ENCODE measurements at regions not wholly inside any gene's neighbourhood (a gene's known extent, or its start where the extent isn't known, plus 50 kb on each side); places are given as distances from the start of the nearest gene placed in this dataset.
A peak's percentile ranks its signal among the peaks of the same experiment; 100 is the strongest.

- DNase-seq (no peak), FAIRE-seq (no peak), ATAC-seq (no peak)
- intact Hi-C loops (cut with DNase I), result no loop called here
- Histone ChIP-seq H3K4me1 (no peaks in the 10 kb centered on the region), H3K36me3 (no peaks in the 10 kb centered on the region), H3K4me3 (no peak overlapping the region), H3K27ac (no peak overlapping the region), H3K9me3 (no peaks in the 10 kb centered on the region), H3K27me3 (no peaks in the 10 kb centered on the region)
- no peak for TF ChIP-seq CTCF (IDR thresholded peaks at IDR 0.05)
- 25% methylated on average over 5 of the region's 5 CpGs for WGBS, 2 donors
These were observed 104.3 kb upstream of the TTC29 start for GRCh38 chr4:147049946-147050345.

GRCh38 chr4:147050356-147050765, 104.7 kb upstream of the TTC29 start:
- Histone ChIP-seq H3K27me3 (no peaks in the 10 kb centered on the region), H3K4me3 (no peak overlapping the region), H3K36me3 (no peaks in the 10 kb centered on the region), H3K4me1 (no peaks in the 10 kb centered on the region), H3K27ac (no peak overlapping the region), H3K9me3 (no peaks in the 10 kb centered on the region)
- intact Hi-C loops (cut with DNase I), result no loop called here
- no peak for ATAC-seq
- DNase-seq, result no peak
- no peak for TF ChIP-seq CTCF (IDR thresholded peaks at IDR 0.05)
- FAIRE-seq, result no peak
- WGBS, 2 donors, result 36 to 42% methylated on average over 2 of the region's 2 CpGs

GRCh38 chr4:147052361-147052760, 106.7 kb upstream of the TTC29 start:
- intact Hi-C loops (cut with DNase I), result no loop called here
- no peak for DNase-seq
- no peak overlapping the region for H3K27ac ChIP-seq
- no peaks in the 10 kb centered on the region for H3K36me3 ChIP-seq
- FAIRE-seq, result no peak
- 71 to 76% methylated on average over 2 of the region's 2 CpGs for WGBS, 2 donors
- H3K4me3 ChIP-seq, result no peak overlapping the region
- no peak for TF ChIP-seq CTCF (IDR thresholded peaks at IDR 0.05)
- no peaks in the 10 kb centered on the region for H3K27me3 ChIP-seq
- H3K9me3 ChIP-seq, result no peaks in the 10 kb centered on the region
- no peaks in the 10 kb centered on the region for H3K4me1 ChIP-seq
- ATAC-seq, result no peak

GRCh38 chr4:147054228-147054872, 108.7 kb upstream of the TTC29 start:
- Histone ChIP-seq H3K4me3 (no peak overlapping the region), H3K27me3 (no peaks in the 10 kb centered on the region), H3K36me3 (no peaks in the 10 kb centered on the region), H3K27ac (no peak overlapping the region), H3K4me1 (no peaks in the 10 kb centered on the region), H3K9me3 (no peaks in the 10 kb centered on the region)
- intact Hi-C loops (cut with DNase I), result no loop called here
- ATAC-seq (no peak), DNase-seq (no peak), FAIRE-seq (no peak)
- 31 to 40% methylated on average over 2 of the region's 2 CpGs for WGBS, 2 donors
- TF ChIP-seq CTCF (IDR thresholded peaks at IDR 0.05), result no peak

- H3K4me1 ChIP-seq, result no peaks in the 10 kb centered on the region
- FAIRE-seq (no peak), ATAC-seq (peak in 2 of 4 donors; percentile 38 to 47)
These were observed 111.4 kb upstream of the TTC29 start for GRCh38 chr4:147056940-147057610.

More at GRCh38 chr4:147056940-147057610, 111.4 kb upstream of the TTC29 start:
- H3K4me3 ChIP-seq, result peak overlapping the region in 2 of 4 donors; percentile 11 to 31
- H3K9me3 ChIP-seq, result no peaks in the 10 kb centered on the region
- H3K27ac ChIP-seq, result no peak overlapping the region
- no peak for TF ChIP-seq CTCF (IDR thresholded peaks at IDR 0.05)
- no peaks in the 10 kb centered on the region for H3K36me3 ChIP-seq
- WGBS, 2 donors, result 42 to 57% methylated on average over 3 of the region's 3 CpGs
- DNase-seq, result no peak
- intact Hi-C loops (cut with DNase I), result no loop called here
- no peaks in the 10 kb centered on the region for H3K27me3 ChIP-seq

Measured in pancreas (tissue), 10 donors.